Aorta (tissue), 5 donors: ENCODE measurements at regions not wholly inside any gene's neighbourhood (a gene's known extent, or its start where the extent isn't known, plus 50 kb on each side); places are given as distances from the start of the nearest gene placed in this dataset.
"Not testable (repeated sequence)": the region's sequence is repeated elsewhere in the genome, so short reads cannot be mapped to it uniquely, and the experiment has no call there.

Experiments
- ATAC-seq: fragments of 200-7000 bp; cut with Tn5 transposase; one replicate; pipeline ENCODE4 v1.9.1; 2022; ENCODE audit warnings: moderate library complexity; ENCODE audit not compliant: low FRiP score
- DNase-seq, 2 donors: peaks; one replicate each; pipeline ENCODE4 v3.0.0-alpha.2; 2020
- H3K27ac ChIP-seq, 2 donors: one replicate each; pipeline ENCODE4 v1.5.1; 2013; ENCODE audit warnings: low read length in 2 of 2, mild to moderate bottlenecking in 2 of 2, moderate library complexity in 2 of 2, control low read depth in 1 of 2, inconsistent platforms in 1 of 2, low read depth in 1 of 2
- H3K27me3 ChIP-seq, 2 donors: one replicate each; pipeline ENCODE4 v1.6.1; 2013; ENCODE audit warnings: control low read depth in 1 of 2, low read length in 1 of 2, mild to moderate bottlenecking in 1 of 2, moderate library complexity in 1 of 2; ENCODE audit not compliant: insufficient read depth in 2 of 2, control insufficient read depth in 1 of 2
- H3K36me3 ChIP-seq, 2 donors: one replicate each; pipeline ENCODE4 v1.6.1; 2013; ENCODE audit warnings: control low read depth in 1 of 2, low read length in 1 of 2, mild to moderate bottlenecking in 1 of 2; ENCODE audit not compliant: insufficient read depth in 2 of 2, control insufficient read depth in 1 of 2
- H3K4me1 ChIP-seq, 2 donors: one replicate each; pipeline ENCODE4 v1.6.1; 2013; ENCODE audit warnings: low read length in 2 of 2, control low read depth in 1 of 2, mild to moderate bottlenecking in 1 of 2, moderate library complexity in 1 of 2; ENCODE audit not compliant: insufficient read depth in 2 of 2, control insufficient read depth in 1 of 2
- H3K4me3 ChIP-seq, 2 donors: one replicate each; pipeline ENCODE4 v1.5.1; 2013; ENCODE audit warnings: low read length in 2 of 2, control low read depth in 1 of 2, mild to moderate bottlenecking in 1 of 2
- H3K9me3 ChIP-seq: one replicate; pipeline ENCODE4 v1.6.1; 2013; ENCODE audit warnings: mild to moderate bottlenecking, low read length; ENCODE audit not compliant: control insufficient read depth
- WGBS, 2 donors: extraction: QIAGEN DNeasy Blood & Tissue Kit; methylation state at CpG; one replicate each; pipeline ENCODE4 v1.1.7; 2013; 5-methylcytosine and 5-hydroxymethylcytosine counted together
- intact Hi-C, 2 donors: fragments of 100-400 bp; cut with DNase I; formaldehyde crosslinking; loops; one replicate each; pipeline versions ENCODE4 v1.14.2 to v1.15.0; 2022
- donor health status: healthy with polysubstance abuse.
- donor health status: Bipolar disorder and iron deficiency.
- donor health status: DM: no; HTN: no; CAD: no.
- donor health status: DM: no; HTN: no; CAD: no.
- donor health status: DM: yes; HTN: yes; CAD: no.

DNA sequence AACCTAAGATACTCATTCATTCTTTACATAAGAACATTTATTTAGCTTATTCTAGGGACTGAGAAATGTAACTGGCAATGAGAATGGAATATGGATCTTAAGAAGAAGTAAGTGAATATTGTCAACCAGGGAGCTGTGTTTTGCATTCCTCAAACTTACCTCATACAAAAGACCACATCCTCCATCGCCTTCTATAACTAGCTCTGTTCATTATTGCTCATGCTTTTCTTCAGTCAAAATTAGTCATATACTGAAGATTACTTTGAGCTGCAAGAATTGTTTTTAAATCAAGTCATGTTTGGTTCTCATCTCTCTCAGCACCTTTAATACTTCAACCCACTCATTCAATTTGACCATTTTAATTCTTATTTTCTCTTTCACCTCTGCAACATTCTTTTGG lies 140.3 kb upstream of the RASA1 start:
- DNase-seq: no peak
- no peaks in the 10 kb centered on the region for H3K27me3 ChIP-seq
- H3K4me3 ChIP-seq: no peak overlapping the region
- WGBS, 2 donors: 80 to 96% methylated on average over 1 of the region's 1 CpG
- intact Hi-C loops: no loop called here
- H3K36me3 ChIP-seq: no peaks in the 10 kb centered on the region
- no peak for ATAC-seq
- H3K27ac ChIP-seq: no peak overlapping the region
- H3K4me1 ChIP-seq: no peaks in the 10 kb centered on the region
- no peaks in the 10 kb centered on the region for H3K9me3 ChIP-seq

- ATAC-seq: no peak
- no peak for DNase-seq
Observed at GRCh38 chr5:87127956-87128687, 139.6 kb upstream of the RASA1 start.

GRCh38 chr5:87129046-87129445 lies 138.6 kb upstream of the RASA1 start:
- WGBS, 2 donors: 70 to 81% methylated on average over 1 of the region's 1 CpG
- no peak overlapping the region for H3K27ac ChIP-seq
- ATAC-seq (no peak), DNase-seq (no peak)
- no peak overlapping the region for H3K4me3 ChIP-seq
- no peaks in the 10 kb centered on the region for H3K4me1 ChIP-seq
- no peaks in the 10 kb centered on the region for H3K9me3 ChIP-seq
- intact Hi-C loops: no loop called here
- H3K27me3 ChIP-seq: no peaks in the 10 kb centered on the region
- H3K36me3 ChIP-seq: no peaks in the 10 kb centered on the region

More at GRCh38 chr5:87127956-87128687, 139.6 kb upstream of the RASA1 start:
- no peak overlapping the region for H3K4me3 ChIP-seq
- no peaks in the 10 kb centered on the region for H3K27me3 ChIP-seq
- intact Hi-C loops: no loop called here
- H3K36me3 ChIP-seq: no peaks in the 10 kb centered on the region
- H3K4me1 ChIP-seq: no peaks in the 10 kb centered on the region
- H3K27ac ChIP-seq: no peak overlapping the region
- no peaks in the 10 kb centered on the region for H3K9me3 ChIP-seq
- 78 to 80% methylated on average over 3 of the region's 3 CpGs for WGBS, 2 donors

GRCh38 chr5:87132696-87133095 lies 135.0 kb upstream of the RASA1 start:
- intact Hi-C loops: loop anchor here in 1 of 2 donors (10.0 kb wide), 1 partner anchor 262 kb away; no protein-coding TSS in a partner anchor
- DNase-seq: no peak

DNA sequence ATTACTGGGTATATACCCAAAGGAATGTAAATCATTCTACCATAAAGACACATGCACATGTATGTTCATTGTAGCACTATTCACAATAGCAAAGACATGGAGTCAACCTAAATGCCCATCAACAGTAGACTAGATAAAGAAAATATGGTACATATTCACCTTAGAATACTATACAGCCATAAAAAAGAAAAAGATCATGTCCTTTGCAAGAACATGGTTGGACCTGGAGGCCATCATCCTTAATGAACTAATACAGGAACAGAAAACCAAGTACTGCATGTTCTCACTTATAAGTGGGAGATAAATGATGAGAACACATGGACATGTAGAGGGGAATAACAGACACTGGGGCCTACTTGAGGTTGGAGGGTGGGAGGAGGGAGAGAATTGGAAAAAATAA lies 133.2 kb upstream of the RASA1 start:
- not testable (repeated sequence) for H3K9me3 ChIP-seq, H3K36me3 ChIP-seq, H3K4me1 ChIP-seq, DNase-seq, H3K4me3 ChIP-seq, H3K27ac ChIP-seq, H3K27me3 ChIP-seq, ATAC-seq
- intact Hi-C loops: loop anchor here in 1 of 2 donors (10.0 kb wide), 1 partner anchor 260 kb away; no protein-coding TSS in a partner anchor

More at GRCh38 chr5:87132696-87133095, 135.0 kb upstream of the RASA1 start:
- ATAC-seq: no peak
- no peaks in the 10 kb centered on the region for H3K9me3 ChIP-seq
- H3K4me3 ChIP-seq: no peak overlapping the region
- H3K27ac ChIP-seq: no peak overlapping the region
- no peaks in the 10 kb centered on the region for H3K36me3 ChIP-seq
- no peaks in the 10 kb centered on the region for H3K27me3 ChIP-seq
- H3K4me1 ChIP-seq: peaks cover 2 to 3% of the 10 kb centered on the region in 2 donors

- WGBS, 2 donors: 5 to 6% methylated on average over 1 of the region's 1 CpG
- no peaks in the 10 kb centered on the region for H3K27me3 ChIP-seq
- intact Hi-C loops: loop anchor here in 1 of 2 donors (5.0 to 10.0 kb wide), 2 partner anchors 66 to 259 kb away; no protein-coding TSS in a partner anchor
- H3K4me3 ChIP-seq: no peak overlapping the region
- H3K36me3 ChIP-seq: no peaks in the 10 kb centered on the region
- H3K27ac ChIP-seq: peak overlapping the region; percentile 51 to 98
- peaks cover 5 to 8% of the 10 kb centered on the region in 2 donors for H3K4me1 ChIP-seq
- ATAC-seq (no peak), DNase-seq (no peak)
- H3K9me3 ChIP-seq: no peaks in the 10 kb centered on the region
Observed at GRCh38 chr5:87136096-87136495, 131.6 kb upstream of the RASA1 start.

DNA sequence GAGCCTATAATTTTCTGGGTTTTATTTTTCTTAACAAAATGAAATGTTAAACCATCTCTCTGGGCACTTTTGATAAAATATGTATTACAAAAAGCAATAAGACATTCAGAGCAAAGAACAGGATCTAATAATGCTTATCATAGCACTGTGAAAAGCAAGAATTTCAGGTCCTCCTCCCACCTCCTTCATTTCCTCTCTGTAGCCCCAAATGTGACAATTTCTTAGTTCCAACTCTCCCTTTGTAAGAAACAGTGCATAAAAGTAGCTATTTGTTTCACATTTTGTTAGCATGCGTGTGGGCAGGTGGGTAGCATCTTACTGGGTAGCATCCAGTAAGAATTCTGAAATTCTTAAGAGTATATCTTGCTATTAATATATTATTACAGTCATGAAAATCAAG lies 130.9 kb upstream of the RASA1 start:
- intact Hi-C loops: loop anchor here in 1 of 2 donors (5.0 to 10.0 kb wide), 2 partner anchors 66 to 258 kb away; no protein-coding TSS in a partner anchor
- H3K4me3 ChIP-seq: no peak overlapping the region
- peak overlapping the region; percentile 71 to 98 for H3K27ac ChIP-seq
- 59 to 65% methylated on average over 1 of the region's 1 CpG for WGBS, 2 donors
- H3K4me1 ChIP-seq: peaks cover 5 to 8% of the 10 kb centered on the region in 2 donors
- H3K36me3 ChIP-seq: no peaks in the 10 kb centered on the region
- no peak for ATAC-seq
- no peaks in the 10 kb centered on the region for H3K9me3 ChIP-seq
- no peak for DNase-seq
- H3K27me3 ChIP-seq: no peaks in the 10 kb centered on the region

DNA sequence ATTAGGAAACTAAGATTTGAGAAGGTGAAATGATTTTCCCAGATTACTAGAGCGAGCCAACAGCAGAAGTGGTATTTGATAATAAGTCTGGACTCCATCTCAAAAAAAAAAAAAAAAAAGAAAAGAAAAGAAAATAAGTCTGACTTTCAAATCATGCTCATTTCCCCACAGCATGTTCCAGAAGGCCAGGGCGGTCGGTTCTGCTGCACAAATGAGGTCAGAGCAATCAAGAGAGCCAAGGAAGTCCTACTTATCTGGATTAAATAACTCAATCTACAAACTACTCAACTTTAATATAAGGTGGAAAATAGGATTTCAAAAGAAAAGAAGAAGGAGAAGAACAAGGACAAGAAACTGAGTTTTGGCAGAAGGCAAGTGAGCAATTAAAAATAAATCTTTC lies 130.4 kb upstream of the RASA1 start:
- Histone ChIP-seq H3K9me3 (no peaks in the 10 kb centered on the region), H3K4me3 (no peak overlapping the region), H3K27ac (peak overlapping the region in 1 of 2 donors; percentile 57), H3K36me3 (no peaks in the 10 kb centered on the region), H3K4me1 (peaks cover 5 to 8% of the 10 kb centered on the region in 2 donors), H3K27me3 (no peaks in the 10 kb centered on the region)
- ATAC-seq (peak; percentile 86), DNase-seq (peak in 1 of 2 donors; percentile 78)
- 2 to 3% methylated on average over 3 of the region's 3 CpGs for WGBS, 2 donors
- intact Hi-C loops: loop anchor here in 1 of 2 donors (5.0 to 10.0 kb wide), 2 partner anchors 65 to 258 kb away; no protein-coding TSS in a partner anchor
